ENCODE measurements at regions not wholly inside any gene's neighbourhood (a gene's known extent, or its start where the extent isn't known, plus 50 kb on each side); places are given as distances from the start of the nearest gene placed in this dataset.
A peak's percentile ranks its signal among the peaks of the same experiment; 100 is the strongest.

DNA sequence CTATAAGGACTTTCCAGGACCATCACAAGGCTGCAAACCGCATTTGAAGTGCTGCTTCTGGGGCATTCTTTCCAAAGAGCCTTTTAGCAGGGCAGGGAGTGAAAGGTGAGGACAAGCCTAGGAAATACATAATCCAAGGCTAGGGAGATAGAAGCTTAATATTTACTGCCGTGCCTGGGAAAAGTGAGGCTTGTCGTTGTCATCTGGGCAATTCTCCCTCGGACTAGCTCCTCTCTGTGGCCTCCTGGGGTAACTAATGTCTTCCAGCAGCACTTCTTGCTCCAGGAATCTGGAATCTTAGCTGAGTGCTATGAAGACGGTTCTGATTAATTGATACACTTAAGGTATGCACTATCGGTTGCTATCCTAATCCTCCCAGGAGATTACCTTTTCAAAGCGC lies 69.3 kb upstream of the ATL2 start:
- no peak for DNase-seq (ENCODE audit: extremely low spot score, unreplicated experiment)
- TF ChIP-seq, protein P1, sequence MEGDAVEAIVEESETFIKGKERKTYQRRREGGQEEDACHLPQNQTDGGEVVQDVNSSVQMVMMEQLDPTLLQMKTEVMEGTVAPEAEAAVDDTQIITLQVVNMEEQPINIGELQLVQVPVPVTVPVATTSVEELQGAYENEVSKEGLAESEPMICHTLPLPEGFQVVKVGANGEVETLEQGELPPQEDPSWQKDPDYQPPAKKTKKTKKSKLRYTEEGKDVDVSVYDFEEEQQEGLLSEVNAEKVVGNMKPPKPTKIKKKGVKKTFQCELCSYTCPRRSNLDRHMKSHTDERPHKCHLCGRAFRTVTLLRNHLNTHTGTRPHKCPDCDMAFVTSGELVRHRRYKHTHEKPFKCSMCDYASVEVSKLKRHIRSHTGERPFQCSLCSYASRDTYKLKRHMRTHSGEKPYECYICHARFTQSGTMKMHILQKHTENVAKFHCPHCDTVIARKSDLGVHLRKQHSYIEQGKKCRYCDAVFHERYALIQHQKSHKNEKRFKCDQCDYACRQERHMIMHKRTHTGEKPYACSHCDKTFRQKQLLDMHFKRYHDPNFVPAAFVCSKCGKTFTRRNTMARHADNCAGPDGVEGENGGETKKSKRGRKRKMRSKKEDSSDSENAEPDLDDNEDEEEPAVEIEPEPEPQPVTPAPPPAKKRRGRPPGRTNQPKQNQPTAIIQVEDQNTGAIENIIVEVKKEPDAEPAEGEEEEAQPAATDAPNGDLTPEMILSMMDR (IDR thresholded peaks at IDR 0.05) = peak; percentile 25
- Mint-ChIP-seq H3K27ac (ENCODE audit: unreplicated experiment) (no peak overlapping the region), H3K36me3 (ENCODE audit: unreplicated experiment) (no peaks in the 10 kb centered on the region), H3K4me1 (ENCODE audit: unreplicated experiment) (peaks cover 34% of the 10 kb centered on the region), H3K4me3 (ENCODE audit: unreplicated experiment) (no peak overlapping the region), H3K27me3 (ENCODE audit: unreplicated experiment) (peaks cover 17% of the 10 kb centered on the region), H3K9me3 (ENCODE audit: unreplicated experiment) (no peaks in the 10 kb centered on the region)

DNA sequence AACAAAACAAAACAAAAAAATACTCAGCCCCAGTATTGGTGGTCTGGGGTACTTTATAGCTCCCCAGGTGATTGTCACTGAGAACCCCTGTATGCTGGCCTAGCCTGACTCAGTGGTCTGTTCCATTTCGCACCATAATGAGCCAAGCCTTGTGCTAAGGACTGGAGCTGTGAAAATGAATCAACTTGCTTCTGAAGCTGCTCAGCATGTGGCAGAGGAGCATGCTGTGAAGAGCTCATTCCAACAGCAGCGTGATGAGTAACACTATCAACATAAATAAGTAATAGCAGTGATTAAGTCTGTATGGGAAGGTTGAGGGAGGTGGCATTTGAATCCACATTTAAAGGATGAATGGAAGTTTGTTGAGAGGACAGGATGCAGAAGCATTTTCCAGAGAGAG lies 67.2 kb upstream of the ATL2 start:
- no peaks in the 10 kb centered on the region for H3K9me3 Mint-ChIP-seq (ENCODE audit: unreplicated experiment)
- TF ChIP-seq, protein P1 (IDR thresholded peaks at IDR 0.05) = no peak
- H3K4me1 Mint-ChIP-seq (ENCODE audit: unreplicated experiment) = peaks cover 34% of the 10 kb centered on the region
- DNase-seq (ENCODE audit: extremely low spot score, unreplicated experiment) = no peak
- no peak overlapping the region for H3K4me3 Mint-ChIP-seq (ENCODE audit: unreplicated experiment)
- no peaks in the 10 kb centered on the region for H3K36me3 Mint-ChIP-seq (ENCODE audit: unreplicated experiment)
- H3K27me3 Mint-ChIP-seq (ENCODE audit: unreplicated experiment) = peaks cover 25% of the 10 kb centered on the region
- H3K27ac Mint-ChIP-seq (ENCODE audit: unreplicated experiment) = no peak overlapping the region

DNA sequence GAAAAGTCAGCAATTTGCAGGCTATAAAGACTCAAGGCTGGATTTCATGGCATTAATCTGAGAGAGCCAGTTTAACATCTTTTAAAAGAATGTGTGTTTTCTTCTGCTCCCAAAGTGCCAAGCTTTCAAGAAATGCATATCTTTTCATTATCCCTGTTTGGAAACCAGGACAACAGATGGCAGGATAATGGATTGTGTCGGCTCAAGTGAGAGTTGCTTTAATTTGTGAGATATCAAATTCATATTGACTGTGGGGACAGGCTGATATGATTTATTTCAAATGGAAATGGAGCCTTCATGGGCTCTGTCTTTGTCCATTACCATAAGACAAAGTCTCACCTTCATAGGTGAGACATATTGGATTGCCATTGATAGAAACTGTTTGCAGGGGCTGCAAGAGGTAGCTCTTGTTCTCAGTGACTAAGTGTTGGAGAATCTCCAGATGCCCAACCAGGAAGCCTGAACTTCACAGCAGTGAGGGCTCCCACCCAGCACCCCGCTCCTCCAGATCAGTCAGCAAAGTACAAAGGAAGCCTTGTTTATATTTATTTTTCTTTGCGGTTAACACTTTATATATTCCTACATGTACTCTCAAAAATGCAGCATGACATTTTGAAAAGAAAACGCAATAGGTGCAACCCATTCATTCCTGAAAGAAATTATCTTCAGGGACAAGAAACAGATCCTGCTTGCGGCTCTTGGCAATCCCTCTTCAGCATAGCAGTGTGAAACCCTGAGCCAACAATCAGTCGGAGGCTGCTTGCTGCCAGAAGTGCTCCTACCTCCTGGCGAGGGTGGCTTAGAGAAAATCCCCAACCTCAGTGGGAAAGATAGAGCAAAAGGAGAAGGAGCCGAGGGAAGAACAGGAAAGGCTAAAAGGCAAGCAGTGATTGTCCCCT lies 65.8 kb upstream of the ATL2 start:
- TF ChIP-seq, protein P1 (IDR thresholded peaks at IDR 0.05) = no peak
- Mint-ChIP-seq H3K36me3 (ENCODE audit: unreplicated experiment) (no peaks in the 10 kb centered on the region), H3K27ac (ENCODE audit: unreplicated experiment) (peak overlapping the region; percentile 15), H3K4me3 (ENCODE audit: unreplicated experiment) (no peak overlapping the region), H3K4me1 (ENCODE audit: unreplicated experiment) (peaks cover 39% of the 10 kb centered on the region), H3K27me3 (ENCODE audit: unreplicated experiment) (peaks cover 29% of the 10 kb centered on the region), H3K9me3 (ENCODE audit: unreplicated experiment) (no peaks in the 10 kb centered on the region)
- no peak for DNase-seq (ENCODE audit: extremely low spot score, unreplicated experiment)

DNA sequence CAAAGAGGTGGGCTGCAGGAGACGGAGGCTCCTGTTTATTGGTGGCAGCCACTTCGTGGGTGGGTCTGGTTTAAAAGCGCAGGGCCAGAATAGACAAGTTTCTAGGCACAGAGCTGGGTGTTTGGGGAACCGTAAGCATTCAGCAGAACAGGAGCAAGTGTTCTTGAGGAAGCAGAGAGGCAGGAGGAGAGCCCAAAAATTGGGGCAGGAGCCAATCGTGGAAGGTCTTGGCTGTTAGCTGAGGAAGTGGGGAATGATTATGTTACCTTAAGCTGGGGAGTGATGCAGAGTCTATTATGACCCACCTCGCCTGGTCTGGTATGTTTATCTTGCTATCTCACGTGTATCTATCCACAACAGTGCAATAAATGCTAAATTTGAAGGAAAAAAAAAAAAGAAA lies 64.3 kb upstream of the ATL2 start:
- Mint-ChIP-seq H3K27ac (ENCODE audit: unreplicated experiment) (no peak overlapping the region), H3K9me3 (ENCODE audit: unreplicated experiment) (no peaks in the 10 kb centered on the region)

DNA sequence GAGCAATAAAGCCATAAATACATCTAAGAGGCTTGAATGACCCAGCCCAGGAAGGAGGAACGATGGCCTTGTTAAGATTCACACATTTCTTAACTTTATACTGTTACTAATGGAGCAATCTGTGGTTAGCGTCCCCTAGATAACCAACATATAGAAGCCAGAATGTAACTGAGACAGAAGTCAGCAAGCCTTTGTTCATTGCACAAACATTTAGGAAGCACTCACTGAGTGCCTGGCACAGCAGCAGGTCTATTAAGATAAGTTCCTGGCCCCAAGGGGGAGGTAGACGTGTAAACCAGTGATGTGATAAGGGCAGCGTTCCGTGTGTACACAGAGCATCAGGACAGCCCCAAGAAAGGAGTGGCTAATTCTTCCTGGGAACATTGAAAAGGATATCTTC lies 63.6 kb upstream of the ATL2 start:
- TF ChIP-seq, protein P1 (IDR thresholded peaks at IDR 0.05) = no peak
- H3K27me3 Mint-ChIP-seq (ENCODE audit: unreplicated experiment) = peaks cover 18% of the 10 kb centered on the region
- H3K27ac Mint-ChIP-seq (ENCODE audit: unreplicated experiment) = no peak overlapping the region
- DNase-seq (ENCODE audit: extremely low spot score, unreplicated experiment) = no peak
- no peaks in the 10 kb centered on the region for H3K9me3 Mint-ChIP-seq (ENCODE audit: unreplicated experiment)
- no peaks in the 10 kb centered on the region for H3K36me3 Mint-ChIP-seq (ENCODE audit: unreplicated experiment)
- H3K4me3 Mint-ChIP-seq (ENCODE audit: unreplicated experiment) = no peak overlapping the region
- peaks cover 30% of the 10 kb centered on the region for H3K4me1 Mint-ChIP-seq (ENCODE audit: unreplicated experiment)

More for the DNA sequence above, 64.3 kb upstream of the ATL2 start:
- no peak overlapping the region for H3K4me3 Mint-ChIP-seq (ENCODE audit: unreplicated experiment)
- TF ChIP-seq, protein P1 (IDR thresholded peaks at IDR 0.05) = no peak
- H3K36me3 Mint-ChIP-seq (ENCODE audit: unreplicated experiment) = no peaks in the 10 kb centered on the region
- DNase-seq (ENCODE audit: extremely low spot score, unreplicated experiment) = no peak
- peaks cover 30% of the 10 kb centered on the region for H3K4me1 Mint-ChIP-seq (ENCODE audit: unreplicated experiment)
- H3K27me3 Mint-ChIP-seq (ENCODE audit: unreplicated experiment) = peaks cover 23% of the 10 kb centered on the region

Data from osteocyte (in vitro differentiated cells).